ENCODE measurements at regions not wholly inside any gene's neighbourhood (a gene's known extent, or its start where the extent isn't known, plus 50 kb on each side); places are given as distances from the start of the nearest gene placed in this dataset.

DNA sequence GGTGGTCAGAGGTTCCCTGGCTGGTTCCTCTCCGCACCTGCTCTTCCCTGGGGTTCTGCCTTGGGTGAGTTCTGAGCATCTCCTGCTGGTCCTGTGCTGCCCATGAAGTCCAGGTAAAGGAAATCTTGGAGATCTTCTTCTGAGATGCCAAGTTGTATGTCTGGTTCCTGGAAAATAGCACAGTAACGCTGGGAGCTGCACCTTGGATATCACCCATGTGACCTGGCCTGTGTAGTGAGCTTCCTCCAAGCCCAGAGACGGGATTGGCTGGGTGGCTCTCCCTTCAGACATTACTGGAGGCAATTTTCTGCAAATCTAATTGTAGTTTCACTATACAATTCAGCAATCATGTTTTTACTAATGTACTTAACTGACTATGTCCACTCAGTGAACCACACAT, 1281.1 kb downstream of the TMEM121 start:
- TF ChIP-seq EP300 (IDR thresholded peaks at IDR 0.05; ENCODE audit: borderline replicate concordance) (no peak), YY1 (IDR thresholded peaks at IDR 0.05; ENCODE audit: low read depth) (no peak), TAF1 (IDR thresholded peaks at IDR 0.05; ENCODE audit: low read depth) (no peak), EGR1 (IDR thresholded peaks at IDR 0.05) (no peak), CEBPB (IDR thresholded peaks at IDR 0.05) (no peak)
- TF ChIP-seq, protein P1, sequence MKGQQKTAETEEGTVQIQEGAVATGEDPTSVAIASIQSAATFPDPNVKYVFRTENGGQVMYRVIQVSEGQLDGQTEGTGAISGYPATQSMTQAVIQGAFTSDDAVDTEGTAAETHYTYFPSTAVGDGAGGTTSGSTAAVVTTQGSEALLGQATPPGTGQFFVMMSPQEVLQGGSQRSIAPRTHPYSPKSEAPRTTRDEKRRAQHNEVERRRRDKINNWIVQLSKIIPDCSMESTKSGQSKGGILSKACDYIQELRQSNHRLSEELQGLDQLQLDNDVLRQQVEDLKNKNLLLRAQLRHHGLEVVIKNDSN (IDR thresholded peaks at IDR 0.05), result no peak
